ENCODE measurements at regions not wholly inside any gene's neighbourhood (a gene's known extent, or its start where the extent isn't known, plus 50 kb on each side); places are given as distances from the start of the nearest gene placed in this dataset.

- Histone ChIP-seq H3K4me3 (no peak overlapping the region), H3K36me3 (no peaks in the 10 kb centered on the region), H3K4me1 (no peaks in the 10 kb centered on the region), H3K27ac (no peak overlapping the region), H3K9me3 (no peaks in the 10 kb centered on the region), H3K27me3 (no peaks in the 10 kb centered on the region)
- DNase-seq = no peak
- 88 to 96% (median 94%) methylated on average over 5 of the region's 5 CpGs for WGBS, 5 donors
- TF ChIP-seq CTCF (IDR thresholded peaks at IDR 0.05) (no peak), POLR2AphosphoS5 (IDR thresholded peaks at IDR 0.05) (no peak)
- intact Hi-C loops (cut with DNase I; ENCODE audit: low total_unique reads) = no loop called here
Observed at GRCh38 chr10:35950701-35951100, 308.6 kb upstream of the FZD8 start.

GRCh38 chr10:35950226-35950625, 308.1 kb upstream of the FZD8 start:
- Histone ChIP-seq H3K9me3 (no peaks in the 10 kb centered on the region), H3K4me1 (no peaks in the 10 kb centered on the region), H3K27me3 (no peaks in the 10 kb centered on the region), H3K4me3 (no peak overlapping the region), H3K36me3 (no peaks in the 10 kb centered on the region), H3K27ac (no peak overlapping the region)
- TF ChIP-seq POLR2A (IDR thresholded peaks at IDR 0.05) (no peak), EP300 (IDR thresholded peaks at IDR 0.05) (no peak), POLR2AphosphoS5 (IDR thresholded peaks at IDR 0.05) (no peak), CTCF (IDR thresholded peaks at IDR 0.05) (no peak)
- no peak for DNase-seq
- intact Hi-C loops (cut with DNase I; ENCODE audit: low total_unique reads) = no loop called here
- 76 to 90% (median 86%) methylated on average over 8 of the region's 8 CpGs for WGBS, 5 donors

GRCh38 chr10:35949811-35950211, 307.7 kb upstream of the FZD8 start:
- no peaks in the 10 kb centered on the region for H3K4me1 ChIP-seq
- H3K4me3 ChIP-seq = no peak overlapping the region
- TF ChIP-seq POLR2A (IDR thresholded peaks at IDR 0.05) = no peak
- TF ChIP-seq EP300 (IDR thresholded peaks at IDR 0.05) = no peak
- TF ChIP-seq CTCF (IDR thresholded peaks at IDR 0.05) = no peak
- no peak for TF ChIP-seq POLR2AphosphoS5 (IDR thresholded peaks at IDR 0.05)
- WGBS, 5 donors = 82 to 87% (median 84%) methylated on average over 5 of the region's 5 CpGs
- DNase-seq = no peak
- H3K27ac ChIP-seq = no peak overlapping the region
- H3K36me3 ChIP-seq = no peaks in the 10 kb centered on the region
- no peaks in the 10 kb centered on the region for H3K9me3 ChIP-seq
- no peaks in the 10 kb centered on the region for H3K27me3 ChIP-seq
- intact Hi-C loops (cut with DNase I; ENCODE audit: low total_unique reads) = no loop called here

- H3K27me3 ChIP-seq = no peaks in the 10 kb centered on the region
- no peak for TF ChIP-seq POLR2AphosphoS5 (IDR thresholded peaks at IDR 0.05)
- TF ChIP-seq POLR2A (IDR thresholded peaks at IDR 0.05) = no peak
- TF ChIP-seq EP300 (IDR thresholded peaks at IDR 0.05) = no peak
- TF ChIP-seq CTCF (IDR thresholded peaks at IDR 0.05) = no peak
- no peak overlapping the region for H3K4me3 ChIP-seq
- no peak for DNase-seq
- 79 to 88% (median 82%) methylated on average over 3 of the region's 3 CpGs for WGBS, 5 donors
- peaks cover 0 to 6% (median 0%) of the 10 kb centered on the region in 4 donors for H3K4me1 ChIP-seq
- intact Hi-C loops (cut with DNase I; ENCODE audit: low total_unique reads) = no loop called here
- H3K9me3 ChIP-seq = no peaks in the 10 kb centered on the region
- H3K36me3 ChIP-seq = no peaks in the 10 kb centered on the region
- H3K27ac ChIP-seq = no peak overlapping the region
Observed at GRCh38 chr10:35946556-35946955, 304.5 kb upstream of the FZD8 start.
